Fibroblast of upper back skin (primary cell): ENCODE measurements at regions not wholly inside any gene's neighbourhood (a gene's known extent, or its start where the extent isn't known, plus 50 kb on each side); places are given as distances from the start of the nearest gene placed in this dataset.

Source experiments
- DNase-seq: peaks from one replicate; pipeline ENCODE4 v3.0.0-alpha.2; 2013

DNA sequence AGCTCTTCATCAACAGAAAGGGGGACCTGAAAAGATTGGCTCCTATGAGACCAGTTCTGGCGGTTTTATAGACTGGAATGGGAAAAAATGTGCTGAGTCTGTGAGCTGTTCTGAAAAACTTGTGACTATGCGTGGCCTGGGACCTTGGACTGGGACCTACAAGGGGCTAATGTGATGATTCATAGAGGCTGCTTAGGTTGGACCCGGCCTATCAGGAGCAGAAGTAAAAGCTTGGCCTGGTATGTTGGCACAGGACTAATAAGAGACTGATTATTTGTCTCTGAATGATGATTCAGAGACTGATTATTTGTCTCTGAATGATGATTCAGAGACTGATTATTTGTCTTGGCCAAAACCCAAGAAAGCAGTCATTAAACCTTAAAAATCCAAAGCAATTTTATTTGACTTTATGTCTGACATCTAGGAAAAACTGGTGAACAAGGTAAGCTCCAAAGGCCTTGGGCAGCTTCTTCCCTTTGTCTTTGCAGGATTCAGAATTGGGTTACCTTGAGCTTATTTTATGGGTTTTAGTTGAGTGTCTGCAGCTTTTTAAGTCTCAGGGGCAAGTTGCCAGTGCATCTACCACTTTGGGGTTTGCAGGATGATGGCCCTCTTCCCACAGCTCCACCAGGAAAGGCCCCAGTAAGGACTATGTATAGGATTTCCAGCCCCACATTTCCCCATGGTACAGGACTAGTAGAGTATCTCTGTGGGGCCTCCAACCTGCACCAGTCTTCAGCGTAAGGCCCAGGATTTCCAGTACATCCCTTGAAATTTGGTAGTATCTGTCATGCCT is 390.3 kb downstream of the KDM5D start:
- peak; percentile 35 for DNase-seq

DNA sequence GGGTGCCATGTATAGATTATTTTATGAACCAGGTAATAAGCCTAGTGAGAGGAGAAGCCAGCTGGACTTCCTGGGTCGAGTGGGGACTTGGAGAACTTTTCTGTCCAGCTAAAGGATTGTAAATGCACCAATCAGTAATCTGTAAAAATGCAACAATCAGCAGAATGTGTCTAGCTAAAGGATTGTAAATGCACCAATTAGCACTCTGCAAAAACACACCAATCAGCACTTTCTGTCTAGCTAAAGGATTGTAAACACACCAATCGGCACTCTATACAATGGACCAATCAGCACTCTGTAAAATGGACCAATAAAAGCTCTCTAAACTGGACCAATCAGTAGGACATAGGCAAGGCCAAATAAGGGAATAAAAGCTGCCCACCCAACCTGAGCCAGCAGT is 392.9 kb downstream of the KDM5D start:
- no peak for DNase-seq

DNA sequence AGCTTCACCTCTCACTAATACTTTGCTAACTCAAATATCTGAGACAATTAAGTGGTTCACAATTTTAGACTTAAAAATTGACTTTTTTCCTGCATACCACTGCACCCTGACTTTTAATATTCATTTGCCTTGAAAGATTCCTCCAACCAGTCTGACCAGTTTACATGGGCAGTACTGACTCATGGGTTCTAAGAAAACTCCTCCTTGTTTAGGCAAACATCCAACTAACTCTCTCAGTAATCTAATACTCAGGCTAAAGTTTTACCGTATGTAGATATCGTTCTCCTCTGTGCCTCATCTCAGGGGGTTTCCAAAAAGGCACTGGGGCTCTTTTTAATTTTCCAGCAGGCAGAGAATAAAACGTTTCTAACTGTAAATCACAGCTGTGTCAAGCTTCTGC is 422.8 kb downstream of the KDM5D start:
- no peak for DNase-seq

DNA sequence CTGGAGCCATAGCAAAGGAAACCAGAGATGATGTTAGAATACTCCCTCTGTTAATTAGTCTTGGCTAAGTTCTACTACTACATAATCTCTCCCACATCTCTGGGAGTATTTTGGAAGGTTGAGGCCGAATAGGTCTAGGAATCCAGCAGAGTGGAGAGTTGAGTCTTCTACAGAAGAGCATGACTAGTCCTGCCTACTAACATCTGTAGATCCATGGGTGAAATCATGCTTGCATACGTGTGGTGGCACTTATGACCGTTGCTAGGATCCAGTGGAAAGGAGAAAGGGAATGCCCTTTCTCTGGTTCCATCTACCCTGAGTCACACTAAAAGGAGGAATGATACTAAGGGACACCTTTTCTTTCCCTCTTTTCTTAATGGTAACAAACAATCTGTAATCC is 425.4 kb downstream of the KDM5D start:
- no peak for DNase-seq

DNA sequence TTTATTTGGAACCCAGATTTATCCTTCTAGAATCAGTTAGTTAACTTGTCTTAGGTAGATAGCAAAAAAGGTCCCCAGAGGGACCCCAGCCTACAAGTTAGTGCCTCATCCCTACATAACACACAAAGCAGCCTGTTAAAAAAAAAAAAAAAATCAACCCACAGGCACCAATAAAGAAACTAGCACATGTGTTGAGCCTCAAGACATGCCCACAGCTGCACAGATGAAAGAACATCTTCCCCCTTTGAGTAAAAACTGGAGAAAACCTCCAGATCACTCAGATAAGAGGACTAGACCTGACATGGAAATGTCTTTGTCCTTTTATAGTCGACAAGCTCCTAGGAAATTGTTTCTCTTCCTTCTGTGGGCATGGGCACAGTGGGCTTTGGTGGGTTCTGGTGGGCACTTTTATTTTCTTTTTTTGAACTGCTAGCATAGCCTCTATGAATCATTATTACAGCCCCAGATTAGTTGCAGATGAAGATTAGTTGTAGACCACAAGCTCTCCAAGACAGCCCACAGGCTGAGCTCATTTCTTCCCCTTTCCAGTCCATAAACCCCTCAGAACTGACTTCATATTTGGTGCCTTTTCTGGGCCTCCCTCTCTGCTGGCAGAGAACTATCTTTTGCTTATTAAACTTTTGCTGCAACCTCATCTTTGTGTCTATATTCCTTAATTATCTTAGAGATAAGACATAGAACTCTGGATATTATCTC is 427.1 kb downstream of the KDM5D start:
- no peak for DNase-seq

DNA sequence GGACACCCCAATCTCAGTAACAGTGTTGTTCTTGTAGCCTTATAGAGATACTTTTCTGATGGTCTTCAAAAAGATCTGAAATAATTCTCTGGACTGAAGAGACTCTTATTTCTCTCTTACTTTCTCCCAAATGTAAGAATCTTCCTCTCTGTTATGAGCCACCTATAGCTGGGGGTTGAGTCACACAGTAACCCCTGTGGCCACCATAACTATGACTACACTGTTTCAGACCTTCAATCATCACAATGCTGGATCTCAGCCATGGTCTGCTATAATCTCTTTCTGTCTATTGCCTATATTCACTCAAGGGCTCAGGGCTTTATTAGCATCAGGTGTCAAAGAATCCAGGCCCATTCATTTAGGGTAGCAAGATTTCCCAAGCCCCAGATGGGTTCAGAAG is 436.9 kb downstream of the KDM5D start:
- DNase-seq, result no peak

DNA sequence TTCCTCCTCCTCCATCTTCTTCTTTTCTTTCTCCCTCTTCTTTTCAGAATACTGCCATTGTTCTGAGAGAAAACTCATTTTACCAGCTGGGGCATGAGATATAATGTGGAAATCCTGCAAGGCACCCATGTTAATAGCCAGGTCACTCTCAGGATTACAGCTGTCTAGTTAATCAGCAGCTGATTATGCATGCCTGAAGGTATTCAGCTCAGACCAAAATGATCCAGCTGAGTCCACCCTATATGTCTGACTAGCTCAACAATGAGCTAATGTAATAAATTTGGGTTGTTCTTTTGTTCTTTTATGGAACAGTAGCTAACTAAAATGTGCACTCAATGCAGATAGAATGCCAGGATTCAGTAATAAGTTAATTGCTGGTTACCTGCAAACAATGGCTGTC is 441.4 kb downstream of the KDM5D start:
- no peak for DNase-seq

DNA sequence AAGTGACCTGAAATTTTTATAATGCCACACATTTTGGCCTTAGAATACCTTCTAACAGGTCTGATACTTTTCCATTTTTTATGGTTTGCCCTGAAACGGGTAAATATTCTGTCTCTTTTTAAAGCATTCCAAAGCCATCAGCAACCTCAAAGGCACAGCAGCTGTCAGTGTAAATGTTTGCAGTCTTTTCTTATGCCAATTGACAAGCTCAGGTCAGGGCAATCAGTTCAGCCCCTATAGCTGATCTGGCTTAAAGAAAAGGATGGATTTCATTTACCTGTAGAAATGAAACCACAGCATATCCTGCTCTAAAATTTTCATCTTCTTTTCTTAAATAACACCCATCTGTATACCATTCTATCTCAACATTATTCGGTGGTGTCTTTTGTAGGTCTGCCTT is 453.6 kb downstream of the KDM5D start:
- DNase-seq, result no peak

DNA sequence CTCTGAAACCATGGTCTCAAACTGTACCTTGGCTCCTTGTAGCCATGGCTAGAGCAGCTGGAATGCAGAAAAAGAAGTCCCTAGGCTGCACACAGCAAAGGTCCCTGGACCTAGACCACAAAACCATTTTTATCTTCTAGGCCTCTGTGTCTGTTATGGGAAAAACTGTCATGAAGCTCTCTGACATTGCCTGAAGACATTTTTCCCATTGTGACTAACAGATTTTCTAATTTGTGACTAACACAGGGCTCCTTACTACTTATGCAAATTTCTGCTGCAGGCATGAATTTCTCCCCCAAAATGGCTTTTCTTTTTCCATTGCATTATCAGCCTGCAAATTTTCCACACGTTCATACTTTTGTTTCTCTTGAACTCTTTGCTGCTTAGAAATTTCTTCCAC is 470.4 kb downstream of the KDM5D start:
- DNase-seq, result no peak

DNA sequence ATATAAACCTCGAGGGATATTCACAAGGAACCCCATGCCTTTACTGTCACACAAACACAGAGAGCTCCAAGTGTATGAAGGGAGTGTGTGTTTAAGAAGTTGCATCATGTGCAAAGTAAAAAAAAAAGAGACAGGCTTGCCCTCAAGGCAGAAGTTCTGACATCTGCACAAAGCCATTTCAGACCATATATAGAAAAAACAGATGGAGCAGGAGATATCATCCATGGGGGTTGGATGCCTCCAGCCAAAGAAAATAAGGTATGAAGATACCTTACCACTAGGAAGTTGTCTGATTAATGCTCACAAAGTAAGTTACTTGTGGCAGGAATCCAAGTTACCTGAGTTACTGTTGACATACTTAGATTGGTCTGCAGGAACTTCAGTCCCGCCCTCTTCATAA is 476.2 kb downstream of the KDM5D start:
- no peak for DNase-seq

DNA sequence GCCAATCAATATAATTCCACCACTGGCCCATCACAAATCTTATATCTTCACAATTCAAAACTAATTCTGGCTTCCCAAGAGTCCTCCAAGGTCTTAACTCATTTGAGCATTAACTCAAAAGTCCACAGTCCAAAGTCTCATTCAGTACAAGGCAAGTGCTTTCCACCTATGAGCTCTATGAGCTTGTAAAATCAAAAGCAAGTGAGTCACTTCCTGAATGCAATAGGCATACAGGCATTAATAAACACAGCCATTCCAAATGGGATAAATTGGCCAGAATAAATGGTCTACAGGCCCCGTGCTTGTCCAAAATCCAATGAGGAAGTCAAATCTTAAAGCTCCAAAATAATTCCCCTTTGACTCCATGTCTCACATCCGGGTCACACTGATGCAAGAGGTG is 479.1 kb downstream of the KDM5D start:
- DNase-seq, result no peak

DNA sequence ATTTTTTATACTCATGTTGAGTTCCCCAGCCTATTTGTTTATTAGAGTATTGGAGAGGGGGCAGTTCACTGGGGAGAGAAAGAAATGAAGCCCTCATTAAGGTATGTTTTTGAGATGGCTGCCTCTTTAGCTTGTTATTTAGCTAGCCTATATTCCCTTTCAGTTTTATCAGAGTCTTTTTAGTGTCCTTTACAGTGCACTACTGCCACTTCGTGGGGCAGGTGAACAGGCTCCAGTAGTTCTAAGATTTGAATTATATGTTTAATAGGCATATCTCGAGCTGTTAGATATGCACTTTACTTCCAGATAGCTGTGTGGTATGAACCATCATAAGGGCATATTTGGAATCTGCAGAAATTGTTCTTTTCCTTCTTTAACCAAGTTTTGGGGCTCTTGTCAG is 482.2 kb downstream of the KDM5D start:
- DNase-seq, result no peak

DNA sequence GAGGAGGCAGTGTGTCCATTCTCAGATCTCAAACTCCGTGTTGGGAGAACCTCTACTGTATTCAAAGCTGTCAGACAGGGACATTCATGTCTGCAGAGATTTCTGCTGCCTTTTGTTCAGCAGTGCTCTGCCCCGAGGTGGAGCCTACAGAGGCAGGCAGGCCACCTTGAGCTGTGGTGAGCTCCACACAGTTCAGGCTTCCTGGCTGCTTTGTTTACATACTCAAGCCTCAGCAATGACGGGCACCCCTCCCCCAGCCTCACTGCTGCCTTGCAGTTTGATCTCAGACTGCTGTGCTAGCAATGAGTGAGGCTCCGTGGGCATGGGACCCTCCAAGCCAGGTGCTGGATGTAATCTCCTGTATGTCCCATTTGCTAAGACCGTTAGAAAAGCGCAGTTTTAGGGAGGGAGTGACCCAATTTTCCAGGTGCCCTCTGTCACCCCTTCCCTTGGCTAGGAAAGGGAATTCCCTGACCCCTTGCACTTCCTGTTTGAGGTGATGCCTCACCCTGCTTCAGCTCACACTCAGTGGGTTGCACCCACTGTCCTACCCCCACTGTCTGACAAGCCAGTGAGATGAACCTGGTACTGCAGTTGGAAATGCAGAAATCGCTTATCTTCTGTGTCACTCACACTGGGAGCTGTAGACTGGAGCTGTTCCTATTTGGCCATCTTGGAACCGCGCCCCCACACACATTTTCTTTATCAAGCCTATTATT is 458.9 kb upstream of the HSFY2 start:
- DNase-seq, result no peak

DNA sequence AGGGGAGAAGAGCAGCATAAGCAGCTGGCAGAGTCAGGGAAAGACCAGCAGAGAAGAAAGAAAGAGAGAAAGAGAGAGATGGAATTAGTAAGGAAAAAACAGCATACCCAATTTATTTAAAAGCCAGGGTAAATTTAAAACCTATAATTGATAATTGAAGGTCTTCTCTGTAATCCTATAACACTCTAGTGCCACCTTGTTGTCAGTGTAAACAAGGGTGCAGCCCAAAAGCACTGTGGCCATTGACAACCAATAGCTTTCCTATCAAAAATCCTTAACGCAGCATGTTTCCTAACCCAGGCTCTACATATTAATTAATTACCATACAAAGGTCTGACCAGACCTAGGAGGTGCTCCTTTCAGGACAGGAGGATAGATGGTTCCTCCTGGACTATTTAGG is 447.2 kb upstream of the HSFY2 start:
- no peak for DNase-seq

DNA sequence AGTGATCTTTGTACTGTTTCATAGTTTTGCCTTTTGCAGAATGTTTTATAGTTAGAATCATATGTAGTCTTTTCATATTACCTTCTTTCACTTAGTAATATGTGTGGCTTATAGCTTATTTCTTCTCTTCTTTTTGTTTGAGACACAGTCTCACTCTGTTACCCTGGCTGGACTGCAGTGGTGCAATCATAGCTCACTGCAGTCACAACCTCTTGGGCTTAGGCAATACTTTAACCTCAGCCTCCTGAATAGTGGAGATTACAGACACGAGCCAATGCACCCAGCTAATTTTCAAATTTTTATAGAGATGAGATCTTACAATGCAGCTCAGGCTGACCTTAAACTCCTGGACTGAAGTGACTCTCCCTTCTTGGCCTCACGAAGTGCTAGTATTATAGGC is 435.4 kb upstream of the HSFY2 start:
- no peak for DNase-seq

DNA sequence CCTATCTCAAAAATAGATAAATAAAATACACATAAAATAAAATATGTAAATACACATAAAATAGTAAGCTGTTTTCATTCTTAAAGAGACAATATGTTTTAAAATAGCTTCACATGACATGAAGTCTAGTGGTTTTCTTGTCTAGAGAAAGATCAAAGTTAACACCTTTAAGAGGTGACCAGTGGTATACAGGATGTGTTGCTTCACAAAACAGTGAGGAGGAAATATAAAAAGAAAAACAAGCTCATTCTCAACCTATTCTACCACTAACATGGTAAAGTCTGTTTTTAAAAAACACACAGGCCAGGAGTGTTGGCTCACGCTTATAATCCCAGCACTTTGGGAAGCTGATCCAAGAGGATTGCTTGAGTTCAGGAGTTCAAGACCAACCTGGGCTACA is 433.5 kb upstream of the HSFY2 start:
- no peak for DNase-seq

DNA sequence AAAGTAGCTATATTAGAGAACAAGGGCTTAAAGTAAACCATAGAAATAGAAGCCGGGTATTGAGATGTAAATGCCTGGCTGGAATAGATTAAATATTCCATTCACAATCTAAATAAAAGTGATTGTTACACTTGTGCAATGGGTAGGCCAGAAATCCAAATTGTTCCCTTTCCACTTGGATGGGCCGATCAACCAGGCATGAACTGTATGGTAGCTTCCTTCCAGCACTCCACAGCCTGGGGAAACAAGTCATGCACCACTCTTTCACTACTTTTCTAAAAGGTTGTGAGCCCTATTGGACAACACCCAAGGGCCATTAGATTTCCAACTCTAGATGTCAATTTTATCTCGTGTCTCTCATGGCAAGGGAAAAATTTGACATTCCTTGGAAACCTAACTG is 407.3 kb upstream of the HSFY2 start:
- no peak for DNase-seq

DNA sequence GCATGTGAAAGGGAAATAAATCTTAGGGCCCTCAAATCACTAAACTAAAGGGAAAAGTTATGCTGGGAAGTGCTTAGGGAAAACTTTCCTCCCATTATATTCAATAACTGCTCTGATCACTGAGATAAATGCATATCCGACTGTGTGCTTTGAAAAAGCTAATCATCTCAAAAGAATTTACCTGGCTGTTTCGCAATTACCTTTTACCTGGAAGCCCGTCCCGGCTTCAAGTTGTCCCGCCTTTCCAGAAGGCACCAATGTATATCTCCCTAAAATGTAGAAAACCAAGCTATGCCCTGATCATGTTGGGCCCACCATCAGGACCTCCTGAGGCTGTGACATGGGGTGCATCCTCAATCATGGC is 394.6 kb upstream of the HSFY2 start:
- DNase-seq, result no peak

DNA sequence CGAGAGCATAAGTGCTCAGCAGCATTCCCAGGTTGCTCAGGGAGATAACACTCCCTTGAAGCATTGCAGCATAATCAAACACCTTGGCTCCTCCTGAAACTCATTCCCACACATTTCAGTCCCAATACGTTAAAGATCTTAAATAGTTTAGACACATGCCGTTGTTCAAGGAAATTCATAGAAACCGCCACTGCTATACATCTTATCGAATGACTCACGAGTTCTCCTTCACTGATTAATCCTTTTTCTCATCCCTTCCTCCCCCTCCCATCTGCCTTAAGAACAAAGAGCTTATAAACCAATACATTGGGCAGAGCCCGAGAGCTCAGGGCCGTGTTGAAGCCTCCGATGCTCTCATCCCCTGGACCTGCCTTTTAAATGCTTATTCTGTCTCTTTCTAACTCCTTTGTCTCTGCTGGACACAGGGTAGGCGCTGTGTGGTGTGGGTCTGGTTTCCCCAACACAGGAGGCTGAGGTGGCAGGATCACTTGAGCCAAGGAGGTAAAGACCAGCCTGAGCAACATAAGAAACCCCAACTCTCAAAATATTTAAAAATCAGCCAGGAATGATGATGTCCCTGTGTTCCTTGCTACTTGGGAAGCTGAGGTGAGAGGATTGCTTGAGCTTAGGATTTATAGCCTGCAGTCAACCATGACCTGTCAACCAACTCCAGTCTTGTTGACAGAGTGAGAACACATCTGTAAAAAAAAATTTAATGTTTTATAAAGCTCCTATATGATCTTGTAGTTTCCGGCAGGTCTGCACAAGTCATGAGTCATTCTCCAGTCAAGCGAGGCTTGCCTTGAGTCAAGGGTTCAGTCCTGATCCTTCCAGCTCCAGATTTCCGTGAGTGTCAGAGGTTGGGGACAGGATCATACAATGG is 394.0 kb upstream of the HSFY2 start:
- DNase-seq, result no peak

DNA sequence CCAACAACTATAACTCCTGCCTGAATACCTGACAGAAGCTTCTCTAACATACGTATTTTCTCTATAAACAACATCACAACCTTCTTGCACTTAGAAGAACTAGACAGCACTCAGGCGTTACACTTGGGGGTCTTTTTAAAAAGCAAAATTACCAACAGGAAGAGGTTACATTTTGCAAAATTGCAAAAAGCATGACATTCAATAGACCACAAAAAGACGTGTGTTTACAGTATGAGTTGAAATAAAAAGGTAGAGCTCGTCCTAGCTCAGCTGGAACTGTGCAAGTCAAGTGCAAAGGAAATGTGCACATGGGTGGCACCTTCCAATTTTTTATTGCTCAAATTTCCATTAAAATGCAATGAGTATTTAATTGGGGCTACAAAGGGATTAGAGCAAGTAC is 375.2 kb upstream of the HSFY2 start:
- no peak for DNase-seq

DNA sequence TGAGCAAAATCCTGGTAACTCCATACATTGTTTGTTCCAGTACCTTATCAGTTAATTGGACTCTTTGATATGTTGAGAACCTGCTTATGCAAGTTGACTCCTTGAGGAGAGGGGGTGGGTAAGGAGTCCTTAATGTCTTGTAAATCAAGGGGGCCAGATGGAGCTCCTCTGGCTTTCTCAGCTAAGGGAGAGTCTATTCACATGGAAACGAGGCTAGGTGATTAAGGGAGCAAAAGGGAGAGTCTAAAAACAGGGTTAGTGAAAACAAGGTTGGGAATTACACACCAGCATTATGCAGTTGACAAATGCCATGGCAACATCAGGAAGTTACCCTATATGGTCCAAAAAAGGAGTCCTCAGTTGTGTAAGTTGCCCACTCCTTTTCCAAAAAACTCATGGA is 372.8 kb upstream of the HSFY2 start:
- DNase-seq, result no peak

DNA sequence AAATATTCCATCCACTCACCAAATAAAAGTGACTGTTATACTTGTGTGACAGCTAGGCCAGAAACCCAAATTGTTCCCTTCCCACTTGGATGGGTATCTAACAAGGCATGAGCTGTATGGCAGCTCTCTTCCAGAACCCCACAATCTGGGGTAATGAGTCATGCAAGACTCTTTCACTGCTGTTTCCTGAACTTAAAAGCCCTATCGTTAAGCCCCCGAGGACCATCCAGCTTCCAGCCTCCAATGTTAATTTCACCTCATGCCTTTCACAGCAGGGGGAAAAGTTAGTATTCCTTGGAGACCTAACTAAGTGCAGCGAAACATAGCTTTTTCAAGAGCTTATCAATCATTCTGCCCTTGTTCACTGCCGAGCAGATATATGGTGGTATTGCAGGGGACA is 368.6 kb upstream of the HSFY2 start:
- DNase-seq, result no peak

DNA sequence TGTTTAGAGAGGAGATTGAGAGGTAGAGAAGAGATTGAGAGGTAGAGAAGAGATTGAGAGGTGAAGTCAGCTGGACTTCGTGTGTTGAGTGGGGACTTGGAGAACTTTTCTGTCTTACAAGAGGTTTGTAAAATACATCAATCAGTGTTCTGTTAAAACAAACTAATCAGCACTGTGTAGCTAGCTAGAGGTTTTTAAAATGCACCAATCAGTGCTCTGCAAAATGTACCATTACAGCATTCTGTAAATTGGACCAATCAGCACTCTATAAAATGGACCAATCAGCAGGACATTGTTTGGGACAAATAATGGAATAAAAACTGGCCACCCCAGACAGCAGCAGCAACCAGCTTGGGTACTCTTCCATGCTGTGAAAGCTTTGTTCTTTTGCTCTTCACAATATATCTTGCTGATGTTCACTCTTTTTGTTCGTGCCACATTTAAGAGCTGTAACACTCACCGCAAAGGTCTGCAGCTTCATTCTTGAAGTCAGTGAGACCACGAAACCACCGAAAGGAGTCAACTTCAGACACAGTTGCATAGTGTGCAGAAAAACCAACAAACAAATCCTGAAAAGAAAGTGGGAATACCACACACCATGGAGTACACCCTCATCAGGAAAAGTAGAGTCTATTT is 366.9 kb upstream of the HSFY2 start:
- DNase-seq, result no peak
